ENCODE measurements at regions not wholly inside any gene's neighbourhood (a gene's known extent, or its start where the extent isn't known, plus 50 kb on each side); places are given as distances from the start of the nearest gene placed in this dataset.

DNA sequence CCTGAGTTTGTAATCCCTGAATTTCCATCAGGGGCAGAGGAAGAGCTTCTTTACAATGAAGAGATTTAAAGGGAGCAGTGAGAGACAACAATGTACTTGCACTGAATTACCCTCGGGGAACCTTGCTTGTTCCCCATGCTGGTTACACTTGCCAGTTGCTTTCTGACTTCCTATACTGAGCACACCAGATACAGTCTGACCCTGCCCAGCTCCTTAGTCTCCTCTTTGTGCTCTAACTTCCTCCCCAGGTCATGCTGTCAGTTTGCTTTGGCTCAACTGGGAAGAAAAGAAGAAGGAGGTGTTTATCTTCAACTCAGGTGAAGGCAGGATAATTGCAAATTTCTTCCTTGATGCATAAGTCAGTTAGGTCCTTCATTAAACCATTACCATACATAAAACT, 658.4 kb downstream of the NYAP2 start:
- no peak for DNase-seq
- H3K4me1 Mint-ChIP-seq, result no peaks in the 10 kb centered on the region
- no peaks in the 10 kb centered on the region for H3K9me3 ChIP-seq (ENCODE audit: control insufficient read depth in 1 of 2, low read length in 2 of 2)
- H3K4me3 Mint-ChIP-seq, result no peak overlapping the region
- H3K4me3 ChIP-seq (ENCODE audit: low read length in 2 of 2), result no peak overlapping the region
- no peaks in the 10 kb centered on the region for H3K27me3 ChIP-seq (ENCODE audit: insufficient read depth, low read length)
- intact Hi-C loops (cut with micrococcal nuclease), result no loop called here
- ChIA-PET CTCF (ENCODE audit: partially characterized antibody) (interaction anchor here (2.0 kb wide), 1 partner anchor 745 kb away, joined by 4 read pairs; no protein-coding TSS in a partner anchor), POLR2A (ENCODE audit: partially characterized antibody) (no interaction called here)
- no peak overlapping the region for H3K27ac ChIP-seq (ENCODE audit: low read depth, low read length)
- no peak overlapping the region for H3K27ac Mint-ChIP-seq
- H3K36me3 ChIP-seq (ENCODE audit: insufficient read depth, low read length), result no peaks in the 10 kb centered on the region
- H3K36me3 Mint-ChIP-seq, result no peaks in the 10 kb centered on the region
- no peaks in the 10 kb centered on the region for H3K9me3 Mint-ChIP-seq
- H3K27me3 Mint-ChIP-seq, result no peaks in the 10 kb centered on the region
- H3K4me1 ChIP-seq (ENCODE audit: insufficient read depth, low read length), result no peaks in the 10 kb centered on the region

DNA sequence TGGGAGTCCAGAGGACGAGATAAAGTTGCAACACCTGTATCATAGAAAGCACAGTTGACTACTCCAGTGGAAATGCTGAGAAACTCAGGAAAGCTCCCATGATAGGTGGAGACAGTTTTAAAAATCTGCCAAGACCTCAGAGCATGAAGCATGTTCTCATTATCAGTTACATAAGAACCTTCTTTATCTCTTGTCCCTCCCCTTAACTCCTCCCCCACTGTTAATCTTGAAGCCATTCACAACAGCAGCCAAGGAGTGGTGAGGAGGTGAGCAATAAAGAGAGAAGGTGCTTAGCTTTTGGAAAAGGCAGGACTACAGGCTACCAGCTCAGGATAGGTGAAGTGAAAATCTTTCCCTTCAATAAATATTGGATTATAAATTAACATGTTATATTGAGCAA, 657.9 kb downstream of the NYAP2 start:
- Histone ChIP-seq H3K36me3 (ENCODE audit: insufficient read depth, low read length) (no peaks in the 10 kb centered on the region), H3K27me3 (ENCODE audit: insufficient read depth, low read length) (no peaks in the 10 kb centered on the region), H3K27ac (ENCODE audit: low read depth, low read length) (no peak overlapping the region), H3K4me3 (ENCODE audit: low read length in 2 of 2) (no peak overlapping the region), H3K4me1 (ENCODE audit: insufficient read depth, low read length) (no peaks in the 10 kb centered on the region), H3K9me3 (ENCODE audit: control insufficient read depth in 1 of 2, low read length in 2 of 2) (no peaks in the 10 kb centered on the region)
- Mint-ChIP-seq H3K27ac (no peak overlapping the region), H3K36me3 (no peaks in the 10 kb centered on the region), H3K27me3 (peaks cover 0 to 2% of the 10 kb centered on the region in 2 donors), H3K9me3 (no peaks in the 10 kb centered on the region), H3K4me1 (no peaks in the 10 kb centered on the region), H3K4me3 (no peak overlapping the region)
- DNase-seq, result no peak
- intact Hi-C loops (cut with micrococcal nuclease), result no loop called here
- ChIA-PET CTCF (ENCODE audit: partially characterized antibody) (no interaction called here), POLR2A (ENCODE audit: partially characterized antibody) (no interaction called here)

DNA sequence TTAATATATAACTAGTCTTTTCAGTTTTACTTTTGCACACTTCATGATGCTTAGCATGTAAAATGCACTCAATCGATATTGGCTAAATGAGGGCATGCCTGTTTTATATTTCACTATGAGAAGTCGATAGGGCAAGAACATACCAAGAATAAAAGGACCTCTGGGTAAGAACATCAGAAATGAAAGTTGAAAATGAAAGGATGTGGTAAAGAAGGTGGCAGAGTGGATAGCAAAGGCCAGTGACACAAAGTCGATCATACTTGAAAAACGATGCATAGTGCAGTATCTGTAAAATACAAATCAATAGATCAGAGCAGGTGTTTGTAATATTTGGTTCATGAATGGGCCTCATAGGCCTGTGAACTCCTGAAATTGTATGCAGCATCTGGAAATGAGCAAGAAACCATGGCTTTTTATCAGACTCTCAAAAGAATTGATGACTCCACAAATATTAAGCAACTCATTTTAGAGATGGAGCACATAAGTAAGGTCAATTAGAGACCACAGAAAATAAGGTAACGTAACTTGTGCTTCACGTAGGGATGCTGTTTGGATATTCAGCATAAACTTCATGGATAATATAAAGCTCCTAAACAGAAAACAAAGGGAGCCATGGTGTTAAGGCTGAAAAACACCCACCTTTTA, 653.4 kb downstream of the NYAP2 start:
- H3K4me3 Mint-ChIP-seq, result no peak overlapping the region

DNA sequence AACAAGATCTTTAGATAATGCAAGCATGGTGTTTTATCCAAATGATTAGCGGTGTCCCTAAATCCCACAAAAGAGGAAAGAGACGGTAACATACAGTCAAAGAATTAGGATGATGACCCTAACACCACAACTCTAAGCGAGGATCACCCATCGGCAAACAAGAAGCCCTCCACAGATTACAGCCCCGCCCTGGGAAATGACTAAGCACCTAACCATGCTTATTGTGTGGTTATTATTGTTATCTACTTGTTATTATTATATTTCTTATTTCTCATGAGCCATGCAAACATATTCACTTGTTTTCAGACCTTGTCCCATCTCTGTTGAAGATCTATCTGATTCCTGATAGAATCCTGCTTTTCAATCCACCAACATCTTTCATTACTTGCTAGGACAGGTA, 651.3 kb downstream of the NYAP2 start:
- no peaks in the 10 kb centered on the region for H3K36me3 Mint-ChIP-seq
- H3K4me1 Mint-ChIP-seq, result no peaks in the 10 kb centered on the region
- no peak overlapping the region for H3K27ac Mint-ChIP-seq
- no peaks in the 10 kb centered on the region for H3K36me3 ChIP-seq (ENCODE audit: insufficient read depth, low read length)
- ChIA-PET CTCF (ENCODE audit: partially characterized antibody) (no interaction called here), POLR2A (ENCODE audit: partially characterized antibody) (no interaction called here)
- H3K27ac ChIP-seq (ENCODE audit: low read depth, low read length), result no peak overlapping the region
- no peak overlapping the region for H3K4me3 ChIP-seq (ENCODE audit: low read length in 2 of 2)
- H3K4me3 Mint-ChIP-seq, result no peak overlapping the region
- no peaks in the 10 kb centered on the region for H3K27me3 ChIP-seq (ENCODE audit: insufficient read depth, low read length)
- H3K9me3 Mint-ChIP-seq, result no peaks in the 10 kb centered on the region
- peaks cover 0 to 3% of the 10 kb centered on the region in 2 donors for H3K27me3 Mint-ChIP-seq
- intact Hi-C loops (cut with micrococcal nuclease), result no loop called here
- H3K9me3 ChIP-seq (ENCODE audit: control insufficient read depth in 1 of 2, low read length in 2 of 2), result no peaks in the 10 kb centered on the region
- no peak for DNase-seq
- H3K4me1 ChIP-seq (ENCODE audit: insufficient read depth, low read length), result no peaks in the 10 kb centered on the region

More for the DNA sequence above, 653.4 kb downstream of the NYAP2 start:
- no peaks in the 10 kb centered on the region for H3K36me3 Mint-ChIP-seq
- ChIA-PET POLR2A (ENCODE audit: partially characterized antibody) (no interaction called here), CTCF (ENCODE audit: partially characterized antibody) (no interaction called here)
- Histone ChIP-seq H3K9me3 (ENCODE audit: control insufficient read depth in 1 of 2, low read length in 2 of 2) (no peaks in the 10 kb centered on the region), H3K27me3 (ENCODE audit: insufficient read depth, low read length) (no peaks in the 10 kb centered on the region), H3K4me1 (ENCODE audit: insufficient read depth, low read length) (no peaks in the 10 kb centered on the region), H3K36me3 (ENCODE audit: insufficient read depth, low read length) (no peaks in the 10 kb centered on the region), H3K4me3 (ENCODE audit: low read length in 2 of 2) (no peak overlapping the region), H3K27ac (ENCODE audit: low read depth, low read length) (no peak overlapping the region)
- intact Hi-C loops (cut with micrococcal nuclease), result no loop called here
- peaks cover 0 to 2% of the 10 kb centered on the region in 2 donors for H3K27me3 Mint-ChIP-seq
- H3K27ac Mint-ChIP-seq, result no peak overlapping the region
- no peaks in the 10 kb centered on the region for H3K9me3 Mint-ChIP-seq
- no peaks in the 10 kb centered on the region for H3K4me1 Mint-ChIP-seq
- no peak for DNase-seq

DNA sequence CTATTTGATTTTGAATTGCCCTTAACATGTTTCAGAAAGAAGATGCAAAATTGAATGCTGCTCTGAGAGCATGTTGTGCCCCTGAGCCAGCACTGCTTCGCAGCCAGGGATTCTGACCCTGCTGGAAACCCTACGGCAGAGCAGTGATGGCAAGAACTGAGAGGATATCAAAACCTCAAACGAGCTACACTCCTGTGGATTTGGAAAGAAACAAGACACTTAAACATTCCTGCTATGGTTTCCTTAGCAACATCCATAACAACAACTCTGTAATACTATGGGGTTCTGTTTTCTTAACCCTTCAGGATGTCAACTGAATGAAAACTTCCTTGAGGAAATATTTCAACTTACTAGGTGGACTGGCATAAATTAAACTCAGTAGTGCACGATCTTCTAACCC, 649.1 kb downstream of the NYAP2 start:
- Histone ChIP-seq H3K27ac (ENCODE audit: low read depth, low read length) (no peak overlapping the region), H3K9me3 (ENCODE audit: control insufficient read depth in 1 of 2, low read length in 2 of 2) (no peaks in the 10 kb centered on the region), H3K27me3 (ENCODE audit: insufficient read depth, low read length) (no peaks in the 10 kb centered on the region), H3K36me3 (ENCODE audit: insufficient read depth, low read length) (no peaks in the 10 kb centered on the region), H3K4me3 (ENCODE audit: low read length in 2 of 2) (no peak overlapping the region), H3K4me1 (ENCODE audit: insufficient read depth, low read length) (no peaks in the 10 kb centered on the region)
- peaks cover 0 to 3% (median 0%) of the 10 kb centered on the region in 8 donors for H3K9me3 Mint-ChIP-seq
- H3K4me3 Mint-ChIP-seq, result no peak overlapping the region
- no peaks in the 10 kb centered on the region for H3K4me1 Mint-ChIP-seq
- DNase-seq, result no peak
- intact Hi-C loops (cut with micrococcal nuclease), result no loop called here
- no peak overlapping the region for H3K27ac Mint-ChIP-seq
- peaks cover 3 to 5% of the 10 kb centered on the region in 2 donors for H3K27me3 Mint-ChIP-seq
- H3K36me3 Mint-ChIP-seq, result no peaks in the 10 kb centered on the region
- ChIA-PET POLR2A (ENCODE audit: partially characterized antibody) (no interaction called here), CTCF (ENCODE audit: partially characterized antibody) (no interaction called here)

DNA sequence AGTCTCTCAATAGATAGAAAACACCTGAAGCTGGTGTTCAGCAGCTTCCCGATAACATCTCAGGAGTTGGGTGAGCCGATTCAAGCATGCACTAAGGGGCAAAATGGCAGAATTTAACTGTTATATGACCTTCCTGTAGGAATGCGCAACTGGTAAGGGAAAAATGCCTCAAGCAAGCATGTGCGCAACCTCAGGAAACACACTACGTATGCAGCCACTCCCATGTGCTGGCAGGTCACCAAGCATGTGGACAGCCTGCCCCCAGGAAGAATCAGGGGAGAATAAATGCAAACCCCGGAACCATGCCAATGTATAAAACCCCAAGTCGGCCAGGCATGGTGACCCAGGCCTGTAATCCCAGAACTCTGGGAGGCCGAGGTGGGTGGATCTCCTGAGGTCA, 645.6 kb downstream of the NYAP2 start:
- Histone ChIP-seq H3K27me3 (ENCODE audit: insufficient read depth, low read length) (no peaks in the 10 kb centered on the region), H3K4me3 (ENCODE audit: low read length in 2 of 2) (no peak overlapping the region), H3K9me3 (ENCODE audit: control insufficient read depth in 1 of 2, low read length in 2 of 2) (no peaks in the 10 kb centered on the region), H3K4me1 (ENCODE audit: insufficient read depth, low read length) (no peaks in the 10 kb centered on the region), H3K27ac (ENCODE audit: low read depth, low read length) (no peak overlapping the region), H3K36me3 (ENCODE audit: insufficient read depth, low read length) (no peaks in the 10 kb centered on the region)
- no peak overlapping the region for H3K4me3 Mint-ChIP-seq
- no peaks in the 10 kb centered on the region for H3K4me1 Mint-ChIP-seq
- no peak for DNase-seq
- no peak overlapping the region for H3K27ac Mint-ChIP-seq
- H3K36me3 Mint-ChIP-seq, result no peaks in the 10 kb centered on the region
- H3K9me3 Mint-ChIP-seq, result peaks cover 0 to 3% (median 0%) of the 10 kb centered on the region in 8 donors
- peaks cover 6 to 8% of the 10 kb centered on the region in 2 donors for H3K27me3 Mint-ChIP-seq
- ChIA-PET POLR2A (ENCODE audit: partially characterized antibody) (no interaction called here), CTCF (ENCODE audit: partially characterized antibody) (no interaction called here)
- intact Hi-C loops (cut with micrococcal nuclease), result no loop called here

DNA sequence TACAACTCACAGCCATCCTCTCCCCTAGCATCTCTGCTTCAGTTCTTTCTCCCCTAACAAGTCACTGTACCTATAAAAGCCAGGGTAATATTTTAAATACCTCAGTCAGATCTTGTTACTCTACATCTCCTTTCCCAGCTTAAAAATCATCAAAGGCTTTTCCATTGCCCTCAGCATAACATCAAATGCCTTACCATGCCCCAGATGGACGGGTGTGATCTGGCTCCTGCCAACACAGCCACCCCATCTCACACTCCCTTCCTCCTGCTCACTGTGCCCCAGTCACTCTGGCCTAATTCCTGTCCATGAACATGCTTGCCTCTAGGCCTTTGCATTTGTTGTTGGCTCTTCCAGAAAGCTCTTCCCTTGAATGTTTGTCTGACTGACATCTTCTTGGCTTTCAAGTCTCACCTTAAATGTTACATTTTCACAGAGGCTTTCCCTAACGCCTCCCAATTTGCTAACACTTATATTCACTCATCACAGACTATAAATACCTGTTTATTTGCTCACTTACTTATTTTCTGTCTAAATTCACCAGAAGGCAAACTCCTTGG, 640.9 kb downstream of the NYAP2 start:
- H3K4me3 ChIP-seq (ENCODE audit: low read length in 2 of 2), result no peak overlapping the region
- CTCF ChIA-PET (ENCODE audit: partially characterized antibody), result no interaction called here
- Mint-ChIP-seq H3K4me1 (no peaks in the 10 kb centered on the region), H3K4me3 (no peak overlapping the region), H3K27me3 (peaks cover 6 to 12% of the 10 kb centered on the region in 2 donors), H3K9me3 (peaks cover 0 to 3% (median 0%) of the 10 kb centered on the region in 8 donors), H3K36me3 (no peaks in the 10 kb centered on the region), H3K27ac (no peak overlapping the region)
- no peak overlapping the region for H3K27ac ChIP-seq (ENCODE audit: low read depth, low read length)
- no peaks in the 10 kb centered on the region for H3K9me3 ChIP-seq (ENCODE audit: control insufficient read depth in 1 of 2, low read length in 2 of 2)
- no peaks in the 10 kb centered on the region for H3K4me1 ChIP-seq (ENCODE audit: insufficient read depth, low read length)
- intact Hi-C loops (cut with micrococcal nuclease), result no loop called here
- DNase-seq, result no peak
- no peaks in the 10 kb centered on the region for H3K27me3 ChIP-seq (ENCODE audit: insufficient read depth, low read length)
- no peaks in the 10 kb centered on the region for H3K36me3 ChIP-seq (ENCODE audit: insufficient read depth, low read length)
- POLR2A ChIA-PET (ENCODE audit: partially characterized antibody), result no interaction called here
